NCI-H1092 (cell line): ENCODE measurements at regions not wholly inside any gene's neighbourhood (a gene's known extent, or its start where the extent isn't known, plus 50 kb on each side); places are given as distances from the start of the nearest gene placed in this dataset.

ENCODE experiments used
- DNase-seq: peaks from one replicate; lab custom pipeline; 2025; lab: John Stamatoyannopoulos, UW

DNA sequence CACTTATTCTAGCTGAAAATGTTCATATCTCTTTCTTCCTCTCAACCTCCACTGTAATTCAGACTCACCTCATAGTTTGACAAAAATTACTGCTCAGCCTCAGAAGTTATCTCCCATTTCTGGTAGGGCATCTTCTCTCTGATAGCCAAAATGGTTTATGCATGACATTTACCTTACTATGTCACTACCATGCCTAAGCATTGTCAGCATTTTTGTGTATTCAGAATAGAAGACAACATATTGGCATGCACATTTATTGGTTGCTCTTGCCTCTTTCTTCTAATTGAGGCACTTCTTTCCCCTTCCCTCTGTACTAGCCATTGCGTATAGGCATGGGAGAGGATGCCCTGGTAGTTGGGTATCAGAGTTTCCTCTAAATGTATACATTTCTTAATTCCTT is 406.1 kb upstream of the DCC start:
- no peak for DNase-seq

DNA sequence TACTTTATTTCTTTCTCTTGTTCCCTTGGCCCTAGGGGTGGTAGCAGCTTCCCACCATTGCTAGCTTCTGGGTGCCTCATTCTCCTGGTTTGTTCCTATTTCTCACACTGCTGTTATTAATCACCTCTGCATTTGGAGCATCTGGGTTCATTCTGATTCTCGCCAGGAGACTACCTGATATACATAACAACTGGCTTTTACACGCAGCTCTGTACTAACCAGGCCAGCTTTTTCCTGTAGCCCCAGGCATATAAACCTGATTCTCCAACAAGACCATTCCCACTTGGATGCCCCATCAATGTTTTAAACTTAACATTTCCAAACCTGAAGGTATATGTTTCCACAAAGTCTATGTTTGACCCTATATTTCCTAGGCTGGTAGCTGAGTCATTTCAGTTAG is 403.9 kb upstream of the DCC start:
- DNase-seq = no peak

DNA sequence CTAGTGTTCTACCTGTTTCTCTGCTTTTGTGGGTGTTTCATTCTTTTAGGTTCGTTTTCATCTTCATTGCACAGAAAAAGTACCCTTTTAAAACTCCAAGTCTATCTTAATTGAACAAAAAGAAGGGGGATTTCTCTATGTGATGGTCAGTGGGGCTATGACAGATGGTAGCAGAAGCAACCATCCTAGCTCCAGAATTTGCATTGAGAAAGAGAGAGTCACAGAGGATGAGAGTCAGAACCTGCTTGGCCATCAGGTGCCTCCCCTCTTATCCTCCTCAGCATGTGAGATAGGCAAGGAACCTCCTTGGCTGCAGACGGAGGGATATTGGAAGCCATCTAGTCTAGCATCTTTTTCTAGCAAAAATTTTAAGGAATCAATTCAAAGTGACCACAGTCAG is 398.0 kb upstream of the DCC start:
- no peak for DNase-seq

DNA sequence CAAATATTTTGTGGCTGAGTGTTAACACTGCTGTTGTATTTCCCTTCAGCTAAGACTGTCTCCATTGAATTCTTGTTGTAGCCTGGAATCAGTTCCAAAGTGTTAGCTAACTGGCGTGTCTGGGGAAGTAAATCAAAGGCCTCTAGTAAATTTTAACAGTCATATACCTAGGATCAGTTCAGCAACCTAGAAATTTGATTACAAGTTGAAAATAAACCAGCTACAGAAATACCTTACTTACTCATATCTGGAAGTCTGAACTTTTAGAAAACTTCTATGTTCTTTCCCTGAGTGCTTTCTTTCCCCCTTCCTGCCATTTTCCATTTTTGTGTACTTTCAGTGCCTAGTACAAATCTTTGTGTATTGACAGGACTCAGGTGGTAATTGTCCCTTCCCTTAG is 396.7 kb upstream of the DCC start:
- no peak for DNase-seq

DNA sequence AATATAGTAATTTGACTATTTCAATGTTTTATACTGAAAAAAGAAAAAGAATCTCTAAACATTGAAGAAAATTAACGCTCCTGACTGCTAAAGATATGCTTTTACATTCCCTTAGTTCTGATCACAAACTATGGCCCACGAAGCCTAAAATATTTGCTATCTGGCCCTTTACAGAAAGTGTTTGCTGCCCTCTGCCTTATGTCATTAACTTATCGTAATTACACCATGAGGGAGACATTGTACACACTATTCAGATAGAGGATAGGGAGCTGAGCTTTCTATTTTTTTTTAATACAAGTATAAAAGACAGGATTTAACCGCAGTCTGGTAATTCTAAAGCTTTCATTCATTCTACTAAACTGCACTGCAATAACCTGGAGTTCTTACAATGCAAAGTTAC is 393.1 kb upstream of the DCC start:
- no peak for DNase-seq

DNA sequence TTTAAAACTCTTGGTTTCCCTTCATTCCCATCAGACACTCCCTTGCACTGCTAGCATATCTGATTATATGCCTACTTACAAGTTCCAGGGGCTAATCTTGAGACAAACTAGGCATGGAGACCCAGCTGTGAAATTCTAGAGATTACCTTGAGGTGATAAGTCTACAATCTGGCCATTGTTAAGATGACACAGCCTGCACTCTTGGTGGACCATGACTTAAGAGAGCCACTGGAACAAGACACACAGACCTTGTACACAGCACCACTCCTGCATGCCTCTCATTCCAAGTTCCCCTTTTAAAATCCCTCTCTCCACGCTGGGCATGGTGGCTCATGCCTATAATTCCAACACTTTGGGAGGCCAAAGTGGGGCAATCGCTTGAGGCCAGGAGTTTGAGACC is 387.2 kb upstream of the DCC start:
- no peak for DNase-seq

DNA sequence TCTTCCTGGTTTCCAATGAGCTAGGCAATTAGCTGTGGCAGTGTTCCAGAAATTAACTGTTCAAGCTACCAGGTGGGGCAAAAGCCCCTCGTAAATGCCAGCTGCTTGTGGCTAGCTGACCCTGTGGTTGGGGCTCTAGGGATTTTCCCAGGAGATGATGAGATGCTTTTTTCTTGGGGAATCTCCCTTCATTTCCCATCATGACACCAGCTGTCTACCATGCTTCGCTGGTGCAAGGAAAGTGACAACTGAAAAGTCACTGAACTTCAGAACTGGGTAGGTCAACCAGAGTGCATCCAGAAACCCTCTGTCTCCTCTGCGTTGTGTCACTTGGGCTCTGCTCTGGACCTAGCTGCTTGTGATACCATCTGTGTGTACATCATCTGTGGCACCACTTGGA is 386.5 kb upstream of the DCC start:
- no peak for DNase-seq

DNA sequence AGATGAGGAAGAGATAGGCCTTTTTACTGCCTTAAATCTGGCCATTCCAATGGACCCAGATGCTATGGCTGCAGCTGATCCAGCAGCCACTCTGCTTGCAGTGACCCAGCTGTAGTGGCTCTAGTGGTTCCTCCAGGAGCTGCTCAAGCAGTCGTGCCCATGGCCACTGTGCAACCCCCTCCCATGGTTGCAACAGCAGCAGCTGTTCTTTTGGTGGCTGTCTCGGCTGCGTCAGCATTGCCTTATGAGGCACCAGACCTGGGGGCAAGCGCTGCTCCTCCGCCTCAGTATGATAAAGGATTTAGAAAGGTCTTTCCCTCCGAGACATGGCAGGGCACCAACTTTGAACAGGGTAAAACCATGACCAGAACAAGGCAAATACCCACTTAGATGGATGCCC is 384.9 kb upstream of the DCC start:
- DNase-seq = no peak

DNA sequence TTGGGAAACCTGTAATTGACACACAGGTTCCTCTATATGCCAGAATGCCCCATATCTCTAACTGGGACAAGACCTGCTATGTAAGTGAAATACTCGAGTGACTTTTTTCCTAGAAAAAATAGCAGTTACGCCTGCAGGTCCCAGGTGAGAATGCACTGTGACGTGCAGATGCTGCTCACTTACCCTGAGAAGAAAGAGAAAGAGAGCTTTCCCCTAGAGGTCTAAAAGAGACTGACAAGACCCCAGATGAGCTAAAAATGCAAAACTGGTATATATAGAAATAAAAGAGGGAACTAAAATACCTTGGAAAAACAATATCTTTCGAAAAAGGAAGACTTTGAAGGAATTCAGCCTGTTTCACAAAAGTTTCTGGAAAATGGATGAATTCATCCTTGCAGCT is 383.0 kb upstream of the DCC start:
- no peak for DNase-seq

DNA sequence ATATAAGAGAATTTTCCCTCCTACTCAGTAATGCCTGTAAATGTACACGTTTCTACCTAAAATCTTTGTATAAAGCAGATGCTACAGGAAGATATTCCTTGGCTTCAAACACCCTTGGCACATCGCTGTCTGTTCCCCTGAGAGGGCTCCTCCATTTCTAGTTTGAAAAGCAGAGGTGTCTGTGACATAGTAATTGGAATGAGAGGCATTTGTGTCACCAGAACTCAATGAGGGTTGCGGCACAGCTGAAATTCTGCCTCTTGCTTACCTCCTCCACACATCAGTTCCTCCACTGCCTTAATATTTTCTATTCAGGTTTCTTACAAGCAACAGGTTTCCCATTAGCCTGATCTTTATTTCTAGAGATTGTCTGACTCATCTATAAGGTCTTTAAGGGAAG is 359.9 kb upstream of the DCC start:
- DNase-seq = no peak

DNA sequence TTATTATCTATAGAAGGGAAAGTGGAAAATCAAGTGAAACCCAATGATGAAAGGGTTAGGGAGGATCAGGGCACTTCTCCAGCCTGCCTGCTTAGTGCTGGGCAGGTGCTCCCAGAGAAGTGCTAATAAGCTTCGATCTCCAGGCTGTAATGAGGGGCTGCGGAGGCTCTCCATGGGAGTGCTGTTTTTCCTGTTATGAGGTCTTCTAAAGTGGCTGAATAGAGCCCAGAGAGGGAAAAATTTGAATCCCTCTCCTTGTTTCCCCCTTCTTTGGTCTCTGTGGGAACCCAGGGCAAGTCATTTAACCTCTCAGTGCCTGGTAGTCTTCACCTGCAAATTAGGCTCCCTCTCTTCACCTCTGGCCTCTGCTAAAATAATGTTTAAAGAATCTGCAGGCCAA is 351.7 kb upstream of the DCC start:
- peak; percentile 1 for DNase-seq

DNA sequence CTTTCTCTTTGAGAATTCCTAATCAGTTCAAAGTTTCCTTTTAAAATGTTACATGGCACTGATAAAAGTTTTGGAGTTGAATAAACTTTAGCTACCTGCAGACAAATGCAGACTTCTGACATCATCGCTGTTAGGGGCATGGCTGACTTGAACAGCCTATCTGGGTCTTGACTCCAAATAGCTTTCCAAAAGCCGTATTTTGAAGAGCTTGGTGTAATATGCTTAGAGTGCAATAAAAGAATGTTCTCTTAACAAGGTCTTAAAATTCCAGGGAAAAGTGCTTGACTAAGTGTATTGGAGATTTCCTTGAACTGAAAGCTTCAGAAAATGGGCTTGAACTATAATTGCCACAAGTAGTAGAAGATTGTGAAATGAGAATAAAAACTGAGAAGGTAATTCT is 342.9 kb upstream of the DCC start:
- no peak for DNase-seq

DNA sequence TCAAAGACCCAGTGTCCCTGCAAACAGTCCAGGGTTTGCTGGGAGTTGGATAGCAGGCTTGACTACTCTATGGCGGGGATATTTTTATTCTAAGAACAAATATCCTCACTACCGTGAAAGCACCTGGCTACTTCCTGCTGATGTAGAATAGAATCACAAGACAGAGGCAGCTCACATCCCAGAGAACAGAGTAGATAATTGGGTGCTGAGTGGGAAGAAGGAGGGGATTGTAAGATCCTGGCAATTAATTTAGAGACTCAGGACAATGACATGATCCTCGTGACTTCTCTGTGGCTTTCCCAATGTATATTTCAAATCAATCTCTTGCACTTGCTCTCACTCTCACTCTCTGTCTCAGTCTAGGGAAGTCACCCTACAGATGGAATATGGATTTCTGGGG is 341.9 kb upstream of the DCC start:
- DNase-seq = no peak

DNA sequence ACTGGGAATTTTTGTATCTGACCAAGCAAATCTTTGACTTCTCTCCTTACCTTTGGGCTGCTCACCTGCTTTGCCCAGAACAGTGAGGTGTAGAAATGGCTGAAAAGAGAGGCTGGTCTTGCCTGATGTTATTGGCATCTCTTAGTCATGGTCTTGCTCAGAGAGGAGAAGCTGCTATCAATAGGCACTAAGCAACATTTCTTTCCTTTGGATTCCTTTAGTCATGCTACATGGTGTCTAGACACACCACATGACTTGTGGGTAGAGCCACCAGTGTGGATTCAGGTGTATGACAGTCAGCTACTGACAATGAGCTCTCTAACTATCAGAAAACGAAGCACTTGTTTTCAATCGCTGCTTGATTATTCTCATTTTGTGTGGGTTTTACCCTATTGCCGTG is 341.3 kb upstream of the DCC start:
- no peak for DNase-seq

DNA sequence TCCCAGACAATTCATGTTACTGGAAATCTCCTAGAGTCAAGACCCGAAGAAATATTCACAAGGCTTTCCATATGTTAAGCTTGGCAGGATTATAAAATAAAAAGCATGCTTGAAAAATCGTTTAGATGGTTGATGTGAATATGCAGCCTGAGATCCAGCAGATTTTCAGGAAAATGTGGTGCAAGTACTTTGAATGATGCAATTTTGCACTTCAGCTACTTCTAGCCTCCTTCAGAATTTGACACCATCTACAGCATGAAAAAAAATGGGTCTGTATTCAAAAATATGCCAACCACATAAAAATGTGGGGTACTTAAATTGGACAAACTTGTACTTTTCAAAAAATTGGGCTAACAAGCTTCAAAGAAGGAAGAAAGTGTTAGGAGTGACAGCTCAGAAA is 340.6 kb upstream of the DCC start:
- no peak for DNase-seq

DNA sequence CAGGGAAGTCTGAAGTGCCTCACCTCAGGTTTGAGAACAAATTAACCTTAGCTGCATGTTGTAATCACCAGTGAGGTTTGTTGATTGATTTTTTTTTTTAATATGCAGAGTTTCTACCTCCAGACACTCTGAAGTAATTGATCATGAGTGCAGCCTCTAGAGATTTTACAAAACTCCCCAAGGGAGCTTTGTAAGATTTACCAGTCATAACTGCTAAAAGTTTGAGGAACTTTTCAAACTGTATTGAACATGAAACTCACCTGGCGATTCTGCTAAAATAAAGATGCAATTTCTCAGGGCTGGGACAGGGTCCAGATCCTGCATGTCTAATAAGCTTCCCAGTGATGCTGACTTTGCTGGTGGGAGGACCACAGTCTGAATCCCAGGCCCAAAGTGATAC is 339.6 kb upstream of the DCC start:
- DNase-seq = no peak

DNA sequence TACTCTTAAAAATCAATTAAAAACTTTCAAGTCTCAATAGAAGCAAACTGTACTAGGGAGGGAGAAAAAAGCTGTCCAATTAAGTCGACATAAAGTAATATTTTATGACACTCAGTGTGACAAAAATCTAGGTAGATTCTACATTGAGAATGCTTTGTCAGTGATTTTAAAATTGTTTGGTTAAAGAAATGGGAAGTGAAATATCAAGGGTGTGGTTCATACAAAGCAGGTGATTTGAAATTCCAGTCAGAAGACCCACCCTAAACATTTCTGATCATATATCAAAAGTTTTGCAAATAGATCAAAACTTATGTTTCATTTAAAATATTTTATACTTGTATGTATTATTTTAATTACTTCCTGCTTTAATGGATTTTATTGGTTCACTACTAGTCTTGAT is 338.9 kb upstream of the DCC start:
- DNase-seq = no peak

DNA sequence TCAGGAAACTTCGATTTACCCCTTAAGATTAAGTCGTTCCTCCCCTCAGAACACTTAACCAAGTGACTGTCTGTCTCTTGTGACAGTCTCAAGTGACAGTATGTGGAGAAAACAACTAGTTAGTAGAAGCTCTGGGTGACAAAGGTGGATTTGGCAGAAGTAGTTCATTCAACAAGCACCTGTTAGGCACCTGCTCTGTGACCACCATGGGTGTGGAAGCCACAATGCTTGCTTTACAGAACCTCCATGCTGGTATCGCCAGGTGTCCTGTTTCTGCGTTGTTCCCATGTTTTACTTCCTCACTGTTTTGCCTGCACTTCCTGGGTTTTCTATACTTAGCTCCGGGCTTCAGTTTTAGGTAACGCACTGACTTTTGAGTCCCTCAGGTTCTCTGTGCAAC is 337.4 kb upstream of the DCC start:
- DNase-seq = no peak

DNA sequence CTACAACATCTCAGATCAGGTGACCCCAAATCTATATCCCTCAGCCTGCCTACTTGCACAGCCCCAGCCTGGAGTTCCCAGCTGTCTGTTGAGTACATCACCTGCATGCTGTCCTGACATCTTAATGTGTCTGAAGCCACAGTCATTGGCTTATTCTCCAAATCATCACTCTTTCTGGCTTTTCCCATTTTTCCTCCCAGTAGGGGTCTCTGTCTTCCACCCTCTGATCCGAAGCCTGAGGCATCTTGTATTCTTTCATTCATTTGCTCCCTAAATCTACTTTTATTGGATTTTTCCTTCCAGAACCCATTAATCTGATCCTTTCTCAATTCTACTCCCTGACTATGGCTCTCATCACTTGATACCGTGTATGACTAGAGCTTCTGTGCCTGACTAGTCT is 332.9 kb upstream of the DCC start:
- DNase-seq = no peak

DNA sequence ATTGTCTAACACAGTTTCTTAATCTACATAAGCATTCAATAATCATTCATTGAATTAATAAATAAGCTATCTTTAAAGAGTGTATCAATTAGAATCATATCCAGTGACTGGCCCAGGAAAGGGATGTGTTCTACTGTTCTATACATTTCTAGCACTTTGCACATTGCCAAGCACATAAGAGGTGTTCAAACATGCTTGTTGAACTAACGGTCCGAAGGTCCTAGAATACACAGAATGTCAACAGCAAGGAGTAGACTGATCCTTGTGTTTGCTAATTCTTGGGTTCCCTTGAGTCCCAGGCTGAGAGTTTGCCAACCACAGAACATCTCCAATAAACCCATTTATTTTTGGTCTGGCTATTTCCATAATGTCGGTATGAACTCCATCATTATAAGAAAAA is 331.7 kb upstream of the DCC start:
- no peak for DNase-seq

DNA sequence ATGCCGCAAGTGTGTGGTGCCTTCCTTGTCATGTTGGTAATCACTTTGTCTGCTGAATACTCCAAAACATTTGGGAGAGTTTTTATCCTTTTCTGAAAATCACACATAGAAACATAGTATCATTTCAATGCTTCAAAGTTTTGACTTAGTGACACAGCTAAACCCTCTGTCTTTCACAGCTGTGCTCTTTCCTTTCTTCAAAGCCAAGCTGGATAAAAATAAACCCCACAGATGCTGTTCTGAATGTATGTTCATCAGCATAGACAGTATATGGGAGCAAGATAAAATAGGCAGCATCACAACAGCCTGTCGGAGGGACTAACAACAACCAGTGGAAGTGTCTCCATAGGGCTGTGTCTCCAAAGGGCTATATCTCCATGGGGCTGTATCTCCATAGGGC is 331.3 kb upstream of the DCC start:
- no peak for DNase-seq

DNA sequence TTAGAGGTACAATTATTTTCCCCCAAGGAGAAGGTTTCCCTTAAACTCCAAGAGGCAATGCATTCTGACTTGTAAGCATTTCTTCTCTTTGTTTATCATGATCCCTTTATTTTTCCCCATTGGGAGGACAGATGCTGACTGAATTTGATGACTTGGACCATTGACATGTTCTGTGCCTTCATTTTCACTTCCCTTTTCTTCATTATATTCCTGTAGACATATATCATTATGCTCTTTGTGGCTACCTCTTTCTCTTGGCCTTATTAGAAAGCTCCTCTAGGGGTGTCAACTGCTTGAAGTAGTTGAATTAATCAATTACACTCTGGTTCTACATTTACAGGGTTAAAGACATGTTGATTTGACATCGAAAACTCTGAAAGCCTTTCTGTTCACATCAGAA is 330.0 kb upstream of the DCC start:
- no peak for DNase-seq

DNA sequence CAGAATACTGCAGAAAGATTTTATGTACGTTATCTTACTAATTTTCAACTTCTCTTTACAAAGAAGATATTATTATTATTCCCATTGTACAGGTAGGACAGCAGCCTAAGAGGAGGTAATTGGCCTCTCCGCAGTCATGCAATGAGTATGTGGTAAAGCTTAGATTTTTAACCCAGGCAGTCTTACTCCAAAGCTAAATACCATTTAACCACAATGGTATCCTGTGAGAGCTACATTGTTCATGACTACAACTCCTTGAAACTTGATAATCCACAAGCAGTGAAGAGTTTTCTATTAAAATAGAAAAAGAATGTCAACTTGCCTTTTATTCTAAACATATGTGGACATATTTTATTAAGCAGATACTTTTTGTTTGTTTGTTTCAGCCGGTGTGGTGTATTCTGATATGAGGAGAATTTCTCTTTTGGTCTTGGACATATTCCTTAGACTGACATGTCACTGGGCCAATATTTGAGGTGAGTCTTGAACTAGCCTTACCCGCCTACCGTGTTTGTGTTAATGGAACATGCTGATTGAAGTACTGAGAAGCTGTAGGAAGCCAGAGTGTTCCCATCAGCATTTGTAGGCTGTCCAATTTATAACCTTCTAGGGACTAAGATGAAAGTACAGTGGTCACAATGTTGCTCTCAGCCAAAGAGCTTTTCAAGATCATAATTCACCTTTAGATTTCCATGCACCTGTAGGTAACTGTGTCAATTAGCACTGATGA is 293.9 kb upstream of the DCC start:
- no peak for DNase-seq

DNA sequence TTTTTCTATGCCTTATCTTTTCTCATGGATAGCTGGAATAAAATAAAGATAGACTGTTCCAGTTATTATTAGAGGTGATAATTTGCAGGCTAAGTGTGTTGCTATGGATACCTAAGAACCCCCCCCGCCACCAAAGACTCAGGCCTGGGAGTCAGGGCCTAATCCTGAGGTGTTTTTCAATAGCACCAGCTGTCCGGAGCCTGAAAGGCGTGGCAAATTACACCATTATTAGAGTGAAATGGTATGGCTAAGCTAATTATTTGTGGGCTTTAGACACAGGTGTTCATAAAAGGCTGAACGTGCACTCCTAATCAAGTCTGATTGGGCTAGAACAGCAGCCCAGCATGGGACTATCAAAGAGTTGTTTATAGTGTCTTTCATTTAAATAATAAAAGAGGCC is 293.2 kb upstream of the DCC start:
- DNase-seq = peak; percentile 19

DNA sequence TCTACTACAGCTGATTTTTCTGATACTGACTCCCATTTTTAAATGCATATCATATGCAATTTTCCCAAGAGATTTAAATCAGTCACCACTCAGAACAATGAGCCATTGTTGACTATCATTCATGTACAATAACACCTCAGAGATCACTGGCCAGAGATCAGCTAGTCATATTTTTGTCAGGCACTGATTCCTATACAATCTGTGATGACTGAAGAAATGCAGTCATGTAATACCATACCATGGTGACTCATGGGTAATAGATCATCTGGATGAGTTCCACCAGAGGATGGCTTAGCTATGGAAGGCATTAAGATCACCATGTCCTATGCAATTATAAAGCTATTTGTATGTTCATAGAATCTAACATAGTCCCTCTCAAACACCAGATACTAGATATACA is 285.7 kb upstream of the DCC start:
- no peak for DNase-seq
